Iris pigment epithelial cell (primary cell): ENCODE measurements at regions not wholly inside any gene's neighbourhood (a gene's known extent, or its start where the extent isn't known, plus 50 kb on each side); places are given as distances from the start of the nearest gene placed in this dataset.

Source experiments
- DNase-seq: peaks from one replicate; pipeline ENCODE4 v3.0.0-alpha.2; 2011; ENCODE audit warnings: low read depth

DNA sequence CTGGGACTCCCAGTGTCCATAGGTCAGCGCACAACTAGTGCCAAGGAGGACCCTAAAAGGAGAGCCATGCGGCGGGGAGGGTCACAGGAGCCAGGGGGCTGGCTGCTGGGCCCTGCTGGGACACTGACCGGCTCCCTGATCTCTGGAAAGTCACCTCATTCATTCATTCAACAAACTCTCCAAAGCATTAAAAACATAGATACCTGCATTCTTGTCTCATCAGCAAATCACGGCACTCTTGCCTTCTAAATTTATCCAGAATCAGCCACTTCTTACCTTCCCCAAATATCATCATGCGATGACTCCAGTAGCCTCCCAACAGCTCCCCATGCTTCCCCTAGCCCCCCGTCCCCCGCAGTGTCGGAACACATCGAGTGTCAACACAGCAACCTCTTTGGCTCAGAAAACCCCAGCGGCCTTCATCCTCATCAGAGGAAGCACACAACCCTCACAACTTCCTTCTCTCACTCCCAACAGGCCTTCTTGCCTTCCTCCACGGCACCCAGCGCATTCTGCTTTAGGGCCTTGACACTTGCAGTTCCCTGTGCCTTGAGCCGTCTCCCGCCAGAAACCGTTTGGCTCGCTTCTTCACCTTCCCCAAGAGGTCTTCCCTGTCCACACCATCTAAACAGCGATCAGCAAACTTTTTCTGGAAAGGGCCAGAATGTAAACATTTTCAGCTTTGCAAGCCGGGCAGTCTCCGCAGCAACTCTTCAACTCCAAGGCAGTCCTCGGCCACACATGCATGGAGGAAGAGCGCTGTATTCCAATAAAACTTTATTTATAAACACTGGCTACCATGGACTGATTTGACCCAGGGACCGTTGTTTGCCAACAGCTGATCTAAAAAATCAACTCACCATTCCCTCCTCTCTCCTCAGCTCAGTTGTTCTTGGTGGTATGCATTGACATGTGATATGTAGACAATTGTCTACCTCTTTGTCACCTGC, 119.5 kb upstream of the TNRC6C start:
- no peak for DNase-seq

DNA sequence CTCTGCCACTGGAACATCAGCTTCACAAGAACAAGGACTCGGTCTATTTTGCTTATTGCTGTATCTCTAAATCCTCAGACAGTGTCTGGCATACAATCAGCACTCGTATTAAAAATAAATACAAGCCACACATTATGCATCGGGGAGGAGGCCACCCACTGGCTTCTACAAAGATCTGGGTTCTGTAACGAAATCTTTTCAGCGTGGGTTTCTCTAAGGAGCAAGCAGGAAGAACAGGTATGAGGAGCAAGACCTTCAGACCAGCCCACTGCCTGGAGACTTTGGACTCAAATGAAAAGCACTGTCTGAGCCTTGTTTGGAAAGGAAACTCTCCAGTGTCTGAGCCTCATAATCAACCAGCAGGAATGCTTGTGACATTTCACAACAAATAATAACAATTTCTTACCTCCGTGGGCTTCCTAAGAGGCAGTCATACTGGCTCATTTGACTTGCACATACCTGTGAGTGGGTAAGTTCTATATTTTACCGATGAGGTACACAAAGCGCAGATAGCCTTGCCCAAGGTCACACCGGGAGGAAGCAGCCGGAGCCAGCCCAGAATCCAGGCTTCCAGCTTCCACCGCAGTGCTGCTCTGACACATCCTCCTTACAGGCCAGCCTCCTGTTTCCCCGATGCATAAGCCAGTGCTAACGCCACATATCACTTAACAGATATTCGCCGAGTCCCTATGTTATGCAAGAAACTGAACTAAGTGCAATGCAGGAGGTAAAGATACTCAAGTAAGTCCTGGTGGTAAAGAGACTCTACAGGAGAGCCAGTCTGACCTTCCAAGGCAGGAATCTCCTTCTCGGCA, 118.6 kb upstream of the TNRC6C start:
- DNase-seq, result peak; percentile 81

DNA sequence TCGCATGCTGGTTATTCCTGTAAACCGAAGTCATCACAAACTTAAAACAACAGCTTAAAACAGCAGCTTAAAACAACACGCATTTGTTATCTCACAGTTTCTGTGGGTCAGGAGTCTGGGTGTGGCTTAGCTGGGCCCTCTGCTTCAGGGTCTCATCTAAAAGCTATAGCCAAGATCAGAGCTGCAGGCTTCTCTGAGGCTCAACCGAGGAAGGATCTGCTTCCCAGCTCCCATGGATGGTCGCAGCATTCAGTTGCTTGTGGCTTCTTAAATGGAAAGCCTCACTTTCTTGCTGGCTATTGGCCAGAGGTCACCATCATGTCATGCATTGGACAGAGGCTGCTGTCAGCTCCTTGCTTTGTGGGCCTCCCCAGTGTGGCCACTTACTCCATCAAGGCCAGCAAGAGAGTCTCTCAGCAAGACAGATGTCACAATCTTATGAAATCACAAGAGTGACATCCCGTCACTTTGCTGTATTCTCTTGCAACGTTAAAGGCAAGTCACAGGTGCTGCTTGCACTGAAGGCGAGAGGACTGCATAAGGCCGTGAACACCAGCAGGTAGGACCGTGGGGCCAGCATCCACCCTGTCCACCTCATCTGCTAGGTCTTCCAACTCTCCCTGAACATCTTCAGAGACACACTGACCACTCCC, 117.9 kb upstream of the TNRC6C start:
- DNase-seq, result no peak

DNA sequence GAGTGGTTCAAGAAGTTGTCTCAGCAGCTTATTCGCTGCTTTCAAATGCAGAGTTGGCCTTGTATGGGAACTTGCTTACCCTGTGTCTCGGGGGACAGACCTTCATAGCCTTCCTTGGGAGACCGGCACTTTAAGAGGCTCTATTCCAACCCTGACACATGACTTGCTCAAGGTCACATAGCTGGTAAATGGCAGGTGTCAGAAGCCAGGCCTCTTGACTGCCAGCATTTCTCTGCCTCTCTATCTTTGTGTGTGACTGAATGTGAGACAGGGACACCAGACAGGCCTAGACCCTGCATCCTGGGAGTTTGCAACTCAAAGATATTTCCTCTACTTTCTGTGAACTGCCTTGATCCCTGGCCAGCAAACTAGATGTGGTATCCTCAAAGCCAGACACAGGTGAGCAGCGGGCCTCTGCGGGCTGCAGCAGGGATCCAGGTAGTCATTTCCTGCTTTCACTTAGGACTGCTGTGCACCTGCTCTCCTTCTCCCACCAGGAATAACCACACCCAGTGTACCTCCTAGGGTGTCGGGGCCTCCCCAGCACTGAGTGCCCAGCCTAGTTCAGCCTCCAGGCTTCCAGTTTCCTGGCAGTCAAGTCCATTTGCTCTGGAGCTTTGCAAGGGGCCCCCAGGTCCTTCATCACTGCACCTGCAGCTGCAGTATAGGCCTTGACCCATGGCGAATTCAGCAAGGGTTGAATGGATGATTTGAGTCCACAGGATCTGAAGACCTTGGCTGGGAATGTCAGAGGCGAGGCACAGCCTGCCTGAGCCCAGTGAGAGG, 116.6 kb upstream of the TNRC6C start:
- DNase-seq, result no peak

DNA sequence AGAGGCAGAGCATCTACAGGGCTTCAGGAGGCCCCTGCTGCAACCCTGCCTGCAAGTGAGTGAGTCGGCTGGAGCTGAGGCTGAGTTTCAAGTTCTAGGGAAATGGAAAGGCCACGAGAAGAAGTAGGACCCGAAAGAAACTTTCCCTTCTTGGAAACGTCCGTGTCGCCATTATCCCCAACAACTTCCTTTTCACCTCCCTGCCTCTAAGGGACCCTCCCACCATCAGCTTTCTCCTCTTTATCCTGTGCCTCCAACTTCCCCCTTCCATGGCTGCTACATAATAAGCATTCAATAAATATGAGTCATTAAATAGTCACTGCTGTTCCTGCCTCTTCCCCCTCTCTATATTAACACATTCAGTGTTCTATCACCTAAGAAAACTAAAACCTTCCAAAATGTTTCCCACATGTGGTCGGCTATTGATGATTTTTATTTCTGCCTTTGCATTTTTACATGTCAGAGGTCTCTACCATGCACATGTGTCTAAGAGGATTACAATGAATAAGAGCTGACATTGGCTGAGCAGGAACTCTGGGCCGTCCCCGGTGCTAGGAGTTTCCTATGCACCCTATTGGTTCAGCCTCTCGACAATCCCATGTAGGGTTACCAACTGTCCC, 115.9 kb upstream of the TNRC6C start:
- peak; percentile 49 for DNase-seq

DNA sequence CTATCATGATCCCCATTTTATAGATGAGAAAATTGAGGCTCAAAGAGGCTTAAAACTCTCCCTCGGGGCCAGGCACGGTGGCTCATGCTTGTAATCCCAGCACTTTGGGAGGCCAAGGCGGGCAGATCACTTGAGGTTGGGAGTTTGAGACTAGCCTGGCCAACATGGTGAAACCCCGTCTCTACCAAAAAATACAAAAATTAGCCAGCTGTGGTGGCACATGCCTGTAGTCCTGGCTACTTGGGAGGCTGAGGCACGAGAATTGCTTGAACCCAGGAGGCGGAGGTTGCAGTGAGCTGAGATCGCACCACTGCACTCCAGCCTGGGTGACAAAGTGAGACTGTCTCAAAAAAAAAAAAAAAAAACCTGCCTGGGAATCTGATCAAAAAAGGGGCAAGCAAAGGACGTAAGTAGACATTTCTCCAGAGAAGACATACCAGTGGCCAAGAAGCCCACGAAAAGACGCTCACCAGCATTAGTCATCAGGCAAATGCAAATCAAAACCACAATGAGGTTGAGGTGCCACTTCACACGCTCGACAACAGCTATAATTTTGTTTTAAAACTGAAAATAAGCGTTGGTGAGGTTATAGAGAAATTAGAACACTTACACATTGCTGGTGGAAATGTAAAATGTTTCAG, 115.1 kb upstream of the TNRC6C start:
- DNase-seq, result peak; percentile 86

DNA sequence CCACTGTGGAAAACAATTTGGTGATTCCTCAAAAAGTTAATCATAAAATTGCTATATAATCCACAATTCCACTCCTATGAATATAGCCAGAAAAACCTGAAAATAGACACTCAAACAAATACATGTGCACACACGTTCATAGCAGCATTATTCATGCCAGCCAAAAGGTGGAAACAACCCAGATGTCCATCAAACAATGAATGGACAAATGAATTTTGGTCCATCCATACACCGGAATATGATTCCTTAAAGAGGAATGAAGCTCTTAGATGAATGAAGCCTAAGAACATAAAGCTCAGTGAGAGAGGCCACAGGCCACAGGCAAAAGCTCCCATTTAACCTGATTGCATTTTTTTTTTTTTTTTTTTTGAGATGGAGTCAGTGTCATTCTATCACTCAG, 114.6 kb upstream of the TNRC6C start:
- DNase-seq, result no peak

DNA sequence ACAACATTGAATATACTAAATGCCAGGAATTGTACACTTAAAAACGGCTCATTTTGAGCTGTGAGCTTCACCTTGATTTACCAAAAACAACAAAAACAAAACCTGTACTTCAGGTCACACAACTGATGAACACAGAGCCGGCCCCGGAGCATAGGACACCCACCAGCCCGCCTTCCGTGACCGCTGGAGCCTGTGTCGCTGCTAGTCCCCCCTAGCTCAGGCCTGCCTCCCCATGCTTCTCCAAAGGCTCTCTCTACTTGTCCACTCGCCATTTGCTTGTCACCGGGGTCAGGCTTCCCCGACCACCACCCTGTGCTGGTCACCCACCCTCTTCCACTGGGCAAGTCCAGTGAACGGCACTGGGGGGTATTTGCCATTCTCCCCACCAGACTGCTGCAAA, 113.8 kb upstream of the TNRC6C start:
- no peak for DNase-seq

DNA sequence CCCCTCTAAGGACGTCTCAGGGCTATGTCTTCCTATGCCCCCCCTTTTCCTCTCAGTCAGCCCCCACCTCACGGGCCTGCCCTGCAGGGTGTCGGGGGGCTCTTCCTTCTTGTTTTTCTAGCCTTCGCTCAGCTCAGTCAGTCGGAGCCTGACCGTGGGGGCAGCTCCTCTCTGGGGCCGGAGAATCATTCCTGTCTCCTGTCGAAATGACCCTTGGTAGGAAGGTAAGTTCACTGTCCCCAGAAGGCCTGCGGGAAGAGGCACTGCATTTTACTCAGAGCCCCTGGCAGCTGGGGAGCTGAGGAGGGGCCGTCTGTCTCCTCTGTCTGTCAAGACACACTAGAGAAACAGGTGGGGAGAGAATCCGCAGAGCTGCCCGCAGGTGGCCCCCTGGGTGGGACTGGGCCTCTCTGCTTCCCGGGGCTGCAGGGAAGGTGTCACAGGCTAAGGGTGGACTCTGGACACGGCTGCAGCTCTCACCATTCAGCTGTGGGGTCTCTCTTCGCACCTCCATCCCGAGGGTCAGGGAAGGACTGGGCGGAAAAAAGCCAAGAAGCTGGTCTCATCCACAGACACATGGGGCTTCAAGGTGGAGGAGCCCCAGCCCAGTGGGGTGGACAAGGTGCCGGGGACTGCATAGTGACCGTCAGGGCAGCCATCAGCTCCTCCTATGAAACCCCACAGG, 112.8 kb upstream of the TNRC6C start:
- no peak for DNase-seq

DNA sequence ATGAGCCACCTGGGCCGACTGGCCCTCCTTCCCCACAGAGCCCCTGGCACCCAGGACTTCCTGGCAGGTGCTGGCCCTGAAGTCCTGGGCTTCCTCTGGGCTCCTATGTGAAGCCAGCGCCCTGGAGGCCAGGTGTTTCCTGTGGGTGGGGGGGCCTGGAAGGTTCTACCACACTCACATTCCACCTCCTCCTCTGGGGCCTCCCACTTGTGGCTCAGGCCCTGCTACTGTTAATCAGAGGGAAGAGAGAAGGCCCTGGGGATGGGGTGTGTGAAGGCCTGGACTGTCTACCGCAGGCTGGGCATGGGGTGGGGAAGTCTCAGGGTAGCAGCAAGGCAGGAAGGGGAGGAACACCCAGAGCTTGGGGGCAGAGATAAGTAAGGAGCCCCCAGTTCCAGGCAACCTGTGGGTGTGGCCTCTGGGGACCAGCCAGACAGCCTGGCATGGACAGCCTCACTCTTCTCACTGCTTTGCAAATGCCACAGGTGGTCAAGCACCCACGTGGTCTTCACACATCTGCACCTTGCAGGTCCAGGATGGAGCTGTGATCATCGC, 111.9 kb upstream of the TNRC6C start:
- DNase-seq, result no peak

DNA sequence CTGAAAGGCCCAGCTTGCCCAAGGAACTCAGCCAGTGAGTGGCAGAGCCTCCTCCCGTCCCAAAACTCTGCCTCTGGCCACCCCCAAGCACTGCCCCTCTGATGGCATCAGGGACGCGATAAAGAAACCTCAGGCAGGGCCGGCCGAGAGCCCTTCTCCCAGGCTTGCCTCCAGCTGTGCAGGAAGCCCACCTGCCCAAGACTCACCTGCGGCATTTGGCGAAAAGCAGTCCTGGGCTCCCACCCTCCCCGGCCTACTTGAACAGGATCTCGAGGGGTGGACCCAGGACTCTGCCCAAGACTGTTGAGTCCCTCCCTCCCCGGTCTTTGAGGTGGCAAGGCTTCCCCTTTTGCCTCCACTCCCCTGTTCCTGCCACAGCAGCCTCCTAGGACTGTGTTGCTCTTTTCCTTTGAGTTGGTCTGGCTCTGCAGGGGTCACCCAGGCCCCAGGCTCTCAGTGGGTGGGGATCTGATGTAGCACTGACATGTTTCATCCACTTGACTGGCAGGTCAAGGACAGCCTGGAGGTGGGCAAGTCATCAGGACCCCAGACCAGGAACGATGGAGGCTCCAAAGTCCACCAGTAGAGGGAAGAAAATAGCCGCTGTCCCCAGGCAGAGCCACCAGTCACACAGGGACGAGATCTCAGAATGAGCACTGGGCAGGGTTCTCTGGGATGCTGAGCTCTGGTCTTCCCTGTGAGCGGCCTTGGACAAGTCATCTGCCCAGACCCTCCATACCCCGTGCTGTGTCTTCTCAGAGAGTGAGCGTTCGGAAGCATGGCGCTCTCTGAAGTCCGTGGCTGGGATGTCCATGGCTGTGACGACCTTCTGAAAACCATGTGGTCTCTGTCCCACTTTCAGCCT, 111.0 kb upstream of the TNRC6C start:
- no peak for DNase-seq

DNA sequence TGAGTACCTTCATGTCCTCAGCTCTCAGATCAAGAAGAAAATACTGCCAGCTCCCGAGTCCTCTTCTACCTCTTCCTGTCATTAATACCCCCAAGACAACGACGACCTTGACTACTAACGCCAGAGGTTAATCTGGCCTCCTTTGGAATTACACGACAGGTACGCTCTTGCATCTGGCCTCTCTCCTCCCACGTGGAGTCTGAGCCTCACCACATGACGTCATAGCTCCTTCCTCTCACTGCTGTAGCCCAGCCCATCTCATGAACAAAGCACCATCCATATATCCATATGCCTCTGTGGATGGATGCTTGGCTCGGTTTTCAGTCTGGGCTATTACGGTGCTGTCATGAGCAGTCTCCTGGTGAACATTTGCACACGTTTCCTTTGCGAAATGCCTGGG, 110.2 kb upstream of the TNRC6C start:
- no peak for DNase-seq

DNA sequence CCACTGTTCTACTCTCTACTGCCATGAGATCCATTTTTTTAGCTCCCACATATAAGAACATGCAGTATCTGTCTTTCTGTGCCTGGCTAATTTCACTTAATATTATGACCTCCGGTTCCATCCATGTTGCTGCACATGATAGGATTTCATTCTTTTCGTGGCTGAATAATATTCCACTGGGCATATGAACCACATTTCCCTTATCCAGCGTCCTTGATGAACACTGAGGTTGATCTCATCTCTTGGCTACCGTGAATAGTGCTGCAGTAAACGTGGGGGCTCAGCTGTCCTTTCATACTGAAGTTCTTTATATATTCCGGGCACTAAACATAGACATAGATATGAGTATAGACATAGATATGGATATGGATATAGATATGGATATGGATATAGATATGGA, 109.3 kb upstream of the TNRC6C start:
- DNase-seq, result no peak

DNA sequence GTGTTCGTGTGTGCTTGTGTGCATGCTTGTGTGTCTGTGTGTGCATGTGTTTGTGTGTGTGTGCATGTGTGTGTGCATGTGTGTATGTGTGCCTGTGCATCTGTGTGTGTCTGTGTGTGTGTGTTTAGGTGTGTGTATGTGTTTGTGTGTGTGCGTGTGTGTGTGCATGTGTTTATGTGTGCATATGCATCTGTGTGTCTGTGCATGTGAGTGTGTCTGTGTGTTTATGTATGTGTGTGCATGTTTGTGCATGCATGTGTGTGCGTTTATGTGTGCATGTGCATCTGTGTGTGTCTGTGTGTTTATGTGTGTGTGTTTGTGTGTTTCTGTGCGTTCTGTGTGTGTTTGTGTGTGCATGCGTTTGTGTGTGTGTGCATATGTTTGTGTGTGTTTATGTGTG, 106.6 kb upstream of the TNRC6C start:
- no peak for DNase-seq

DNA sequence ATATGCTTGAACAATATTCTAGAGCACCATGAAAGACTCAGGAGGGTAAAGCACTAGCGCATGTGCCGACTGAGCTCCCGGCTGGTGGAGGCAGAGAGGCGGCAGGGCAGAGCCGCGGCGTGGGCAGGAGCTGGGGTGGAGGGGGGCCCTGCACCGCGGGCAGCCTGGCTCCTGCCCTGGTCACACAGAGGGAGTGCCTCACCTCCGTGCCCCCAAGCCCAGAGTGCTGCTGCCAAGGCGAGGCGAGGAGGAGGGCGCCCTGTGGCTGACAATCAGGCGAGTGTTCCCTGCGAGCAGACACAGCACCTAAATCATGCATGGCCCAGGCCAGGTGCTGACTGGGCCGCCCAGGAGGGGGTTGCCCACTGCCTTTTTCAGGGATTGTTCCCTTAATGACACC, 105.8 kb upstream of the TNRC6C start:
- no peak for DNase-seq

DNA sequence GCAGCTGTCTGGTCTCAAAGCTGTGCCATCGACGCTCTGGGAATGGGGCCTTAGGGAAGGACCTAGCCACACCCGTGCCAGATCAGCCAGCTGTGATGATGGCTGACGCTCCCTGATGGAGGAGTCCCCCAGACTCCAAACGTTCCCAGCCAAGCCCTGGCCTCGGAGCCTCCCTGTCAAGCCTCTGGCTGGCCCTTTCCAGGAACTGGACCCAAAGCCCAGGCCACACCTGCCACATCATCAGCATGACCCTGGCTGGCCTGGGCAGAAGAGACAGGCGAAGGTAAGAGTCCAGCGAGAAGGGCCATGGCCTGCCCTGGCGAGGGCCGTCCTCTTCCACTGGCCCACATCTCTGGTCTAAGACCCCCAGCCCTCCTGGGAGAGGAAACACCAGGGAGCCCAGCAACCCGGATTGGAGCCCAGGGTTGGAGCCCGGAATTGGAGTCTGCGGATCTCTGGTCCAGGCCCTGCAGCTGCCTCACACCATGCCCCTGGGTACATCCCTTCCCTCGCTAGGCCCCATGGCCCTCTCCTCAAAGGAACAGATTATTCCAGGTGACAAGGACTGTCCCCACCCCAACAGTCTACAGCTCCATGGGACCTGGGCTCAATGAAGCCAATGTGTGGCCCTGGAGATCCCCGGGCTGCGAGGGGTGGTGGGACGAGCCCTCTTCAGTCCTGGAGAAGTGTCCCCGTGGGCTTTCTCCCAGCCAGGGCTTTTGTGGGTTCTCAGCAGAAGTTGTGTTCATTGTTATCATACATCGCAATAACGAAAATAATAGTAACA, 105.1 kb upstream of the TNRC6C start:
- DNase-seq, result no peak

DNA sequence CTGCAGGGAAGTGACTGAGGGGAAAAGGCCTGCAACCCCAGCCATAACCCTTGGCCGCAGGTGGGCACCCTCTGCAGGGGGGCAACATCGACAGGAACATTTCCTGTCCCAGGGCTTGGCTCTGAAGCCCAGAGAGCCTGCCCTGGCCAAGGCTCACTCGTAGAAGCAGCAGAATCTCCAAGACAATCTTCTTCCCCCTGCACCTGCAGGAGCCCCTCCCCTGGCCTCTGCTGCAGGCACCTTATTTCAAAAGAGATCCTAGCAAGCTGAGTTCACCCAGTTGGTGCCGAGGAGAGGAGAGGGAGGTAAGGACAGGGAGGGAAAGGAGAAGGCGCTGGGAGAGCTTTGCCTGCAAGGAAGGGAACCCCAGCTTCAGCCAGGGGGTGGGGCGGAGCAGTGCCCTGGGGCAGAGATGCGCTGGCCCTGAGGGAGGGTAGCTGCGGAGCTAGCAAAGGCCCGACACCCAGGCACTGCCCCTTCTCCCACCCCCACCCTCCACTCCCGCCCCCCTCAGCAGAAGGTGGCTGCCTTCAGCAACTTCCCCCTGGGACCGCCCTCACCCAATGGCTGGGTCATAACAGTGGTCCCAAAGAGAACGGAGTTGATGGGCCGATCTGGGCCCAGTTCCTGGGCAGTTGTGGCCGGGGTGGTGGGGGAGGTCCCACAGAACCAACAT, 104.3 kb upstream of the TNRC6C start:
- DNase-seq, result no peak
